Psoas muscle (tissue), 7 donors: ENCODE measurements at regions not wholly inside any gene's neighbourhood (a gene's known extent, or its start where the extent isn't known, plus 50 kb on each side); places are given as distances from the start of the nearest gene placed in this dataset.

Experiments used
- ATAC-seq, 4 donors: fragments of 200-7000 bp; cut with Tn5 transposase; one replicate each; pipeline ENCODE4 v1.9.1; 2020; ENCODE audit warnings: moderate library complexity in 3 of 4, mild to moderate bottlenecking in 2 of 4
- DNase-seq, 2 donors: peaks; one replicate each; pipeline ENCODE4 v3.0.0-alpha.2; 2020
- H3K27ac ChIP-seq: fragments of 200-600 bp; one replicate; pipeline ENCODE4 v1.8.0; 2022
- H3K27me3 ChIP-seq, 3 donors: fragments of 200-600 bp in 1 of 3; one replicate each; pipeline versions ENCODE4 v1.6.1 to v1.8.0; 2013 to 2022; ENCODE audit warnings: low read length in 2 of 3, mild to moderate bottlenecking in 2 of 3, moderate library complexity in 1 of 3; ENCODE audit not compliant: insufficient read depth in 3 of 3
- H3K36me3 ChIP-seq, 2 donors: fragments of 200-600 bp in 1 of 2; one replicate each; pipeline versions ENCODE4 v1.6.1 to v1.8.0; 2013 to 2022; ENCODE audit warnings: low read depth in 1 of 2, mild to moderate bottlenecking in 1 of 2, moderate library complexity in 1 of 2; ENCODE audit not compliant: insufficient read depth in 1 of 2
- H3K4me1 ChIP-seq: fragments of 200-600 bp; one replicate; pipeline ENCODE4 v1.8.0; 2022
- H3K4me3 ChIP-seq: fragments of 200-600 bp; one replicate; pipeline ENCODE4 v1.8.0; 2022; ENCODE audit warnings: mild to moderate bottlenecking
- H3K9me3 ChIP-seq: fragments of 200-600 bp; one replicate; pipeline ENCODE4 v1.8.0; 2022
- CTCF ChIP-seq: fragments of 200-600 bp; IDR thresholded peaks from one replicate; pipeline ENCODE4 v1.8.0; 2022; ENCODE audit warnings: antibody characterized with exemption
- WGBS, 3 donors: extraction: QIAGEN DNeasy Blood & Tissue Kit; methylation state at CpG; one replicate each; pipeline versions ENCODE4 v1.1.6 to v1.1.7; 2013; 5-methylcytosine and 5-hydroxymethylcytosine counted together
- intact Hi-C, 2 donors: fragments of 100-400 bp; cut with DNase I; formaldehyde crosslinking; loops; one replicate each; pipeline versions ENCODE4 v1.11.0 to v1.14.2; 2022
- donor health status: healthy with polysubstance abuse.
- donor health status: DM: no; HTN: no; CAD: no; lungs with moderate emphysema.
- donor health status: Bipolar disorder and iron deficiency.
- donor health status: healthy.
- donor health status: DM: yes; HTN: yes; CAD: no.
- donor health status: DM: no; HTN: no; CAD: no.
- donor health status: DM: yes; HTN: yes; CAD: no.

GRCh38 chr4:59834943-59835342 is 1365.2 kb upstream of the ADGRL3 start:
- no peaks in the 10 kb centered on the region for H3K9me3 ChIP-seq
- no peak for TF ChIP-seq CTCF
- DNase-seq (no peak), ATAC-seq (no peak)
- H3K4me1 ChIP-seq: no peaks in the 10 kb centered on the region
- no peak overlapping the region for H3K4me3 ChIP-seq
- H3K27me3 ChIP-seq: no peaks in the 10 kb centered on the region
- no peak overlapping the region for H3K27ac ChIP-seq
- H3K36me3 ChIP-seq: no peaks in the 10 kb centered on the region
- intact Hi-C loops: loop anchor here in 1 of 2 donors (5.0 kb wide), 1 partner anchor 1552 kb away; no protein-coding TSS in a partner anchor

- DNase-seq (no peak), ATAC-seq (no peak)
- H3K27ac ChIP-seq: no peak overlapping the region
- 78 to 79% (median 78%) methylated on average over 1 of the region's 1 CpG for WGBS, 3 donors
- no peaks in the 10 kb centered on the region for H3K9me3 ChIP-seq
- H3K4me1 ChIP-seq: no peaks in the 10 kb centered on the region
- H3K4me3 ChIP-seq: no peak overlapping the region
- H3K36me3 ChIP-seq: no peaks in the 10 kb centered on the region
- TF ChIP-seq CTCF: no peak
- H3K27me3 ChIP-seq: no peaks in the 10 kb centered on the region
- intact Hi-C loops: no loop called here
Observed at GRCh38 chr4:59837751-59838150, 1362.4 kb upstream of the ADGRL3 start.

GRCh38 chr4:59838236-59838635 is 1361.9 kb upstream of the ADGRL3 start:
- Histone ChIP-seq H3K9me3 (no peaks in the 10 kb centered on the region), H3K27ac (no peak overlapping the region), H3K4me3 (no peak overlapping the region), H3K36me3 (no peaks in the 10 kb centered on the region), H3K27me3 (no peaks in the 10 kb centered on the region), H3K4me1 (no peaks in the 10 kb centered on the region)
- DNase-seq: no peak
- TF ChIP-seq CTCF: no peak
- ATAC-seq: no peak
- WGBS, 3 donors: 84 to 87% (median 86%) methylated on average over 3 of the region's 3 CpGs
- intact Hi-C loops: no loop called here

GRCh38 chr4:59841698-59842097 is 1358.4 kb upstream of the ADGRL3 start:
- intact Hi-C loops: no loop called here
- DNase-seq: no peak
- no peaks in the 10 kb centered on the region for H3K36me3 ChIP-seq
- H3K4me1 ChIP-seq: no peaks in the 10 kb centered on the region
- no peak overlapping the region for H3K4me3 ChIP-seq
- WGBS, 3 donors: 78 to 86% (median 85%) methylated on average over 1 of the region's 1 CpG
- H3K27me3 ChIP-seq: no peaks in the 10 kb centered on the region
- no peak for TF ChIP-seq CTCF
- H3K9me3 ChIP-seq: no peaks in the 10 kb centered on the region
- H3K27ac ChIP-seq: no peak overlapping the region
- ATAC-seq: no peak

- Histone ChIP-seq H3K9me3 (no peaks in the 10 kb centered on the region), H3K27me3 (no peaks in the 10 kb centered on the region), H3K4me1 (no peaks in the 10 kb centered on the region), H3K36me3 (no peaks in the 10 kb centered on the region), H3K4me3 (no peak overlapping the region), H3K27ac (no peak overlapping the region)
- no peak for ATAC-seq
- 58 to 68% (median 60%) methylated on average over 2 of the region's 2 CpGs for WGBS, 3 donors
- DNase-seq: no peak
- TF ChIP-seq CTCF: no peak
- intact Hi-C loops: no loop called here
Observed at GRCh38 chr4:59848457-59848856, 1351.7 kb upstream of the ADGRL3 start.
